AG09319 (cell line): ENCODE measurements at regions not wholly inside any gene's neighbourhood (a gene's known extent, or its start where the extent isn't known, plus 50 kb on each side); places are given as distances from the start of the nearest gene placed in this dataset.

ENCODE experiments used
- DNase-seq: peaks from one replicate; pipeline ENCODE4 v3.0.0-alpha.2; 2010; ENCODE audit warnings: low read depth; ENCODE audit errors: extremely low read depth
- CTCF ChIP-seq: IDR thresholded peaks from 2 replicates; pipeline ENCODE4 v1.5.1; 2011; ENCODE audit warnings: low read depth, mild to moderate bottlenecking, inconsistent platforms, low read length, moderate library complexity

- TF ChIP-seq CTCF, result no peak
- no peak for DNase-seq
Measured at GRCh38 chr3:116848248-116848829, 138.8 kb downstream of the TUSC7 start.

- TF ChIP-seq CTCF, result no peak
- DNase-seq, result no peak
Measured at GRCh38 chr3:116849261-116849688, 139.7 kb downstream of the TUSC7 start.

- no peak for DNase-seq
- no peak for TF ChIP-seq CTCF
Measured at GRCh38 chr3:116852803-116853202, 143.2 kb downstream of the TUSC7 start.

- no peak for TF ChIP-seq CTCF
- no peak for DNase-seq
Measured at GRCh38 chr3:116863270-116863770, 153.7 kb downstream of the TUSC7 start.

- no peak for DNase-seq
- peak; percentile 47 for TF ChIP-seq CTCF
Measured at GRCh38 chr3:116863822-116864589, 154.4 kb downstream of the TUSC7 start.

GRCh38 chr3:116864590-116864927, 155.0 kb downstream of the TUSC7 start:
- no peak for TF ChIP-seq CTCF

GRCh38 chr3:116870379-116870778, 160.8 kb downstream of the TUSC7 start:
- no peak for TF ChIP-seq CTCF
- no peak for DNase-seq

More at GRCh38 chr3:116864590-116864927, 155.0 kb downstream of the TUSC7 start:
- DNase-seq, result peak; percentile 3
